ENCODE measurements at regions not wholly inside any gene's neighbourhood (a gene's known extent, or its start where the extent isn't known, plus 50 kb on each side); places are given as distances from the start of the nearest gene placed in this dataset.

GRCh38 chr10:71078454-71079145 lies 133.8 kb upstream of the UNC5B start:
- TF ChIP-seq, protein P1, sequence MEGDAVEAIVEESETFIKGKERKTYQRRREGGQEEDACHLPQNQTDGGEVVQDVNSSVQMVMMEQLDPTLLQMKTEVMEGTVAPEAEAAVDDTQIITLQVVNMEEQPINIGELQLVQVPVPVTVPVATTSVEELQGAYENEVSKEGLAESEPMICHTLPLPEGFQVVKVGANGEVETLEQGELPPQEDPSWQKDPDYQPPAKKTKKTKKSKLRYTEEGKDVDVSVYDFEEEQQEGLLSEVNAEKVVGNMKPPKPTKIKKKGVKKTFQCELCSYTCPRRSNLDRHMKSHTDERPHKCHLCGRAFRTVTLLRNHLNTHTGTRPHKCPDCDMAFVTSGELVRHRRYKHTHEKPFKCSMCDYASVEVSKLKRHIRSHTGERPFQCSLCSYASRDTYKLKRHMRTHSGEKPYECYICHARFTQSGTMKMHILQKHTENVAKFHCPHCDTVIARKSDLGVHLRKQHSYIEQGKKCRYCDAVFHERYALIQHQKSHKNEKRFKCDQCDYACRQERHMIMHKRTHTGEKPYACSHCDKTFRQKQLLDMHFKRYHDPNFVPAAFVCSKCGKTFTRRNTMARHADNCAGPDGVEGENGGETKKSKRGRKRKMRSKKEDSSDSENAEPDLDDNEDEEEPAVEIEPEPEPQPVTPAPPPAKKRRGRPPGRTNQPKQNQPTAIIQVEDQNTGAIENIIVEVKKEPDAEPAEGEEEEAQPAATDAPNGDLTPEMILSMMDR (conservative IDR thresholded peaks at IDR 0.05): no peak
- TF ChIP-seq EZH2 (IDR thresholded peaks at IDR 0.05; ENCODE audit: low read depth): no peak
